ENCODE measurements at regions not wholly inside any gene's neighbourhood (a gene's known extent, or its start where the extent isn't known, plus 50 kb on each side); places are given as distances from the start of the nearest gene placed in this dataset.
"Not testable (repeated sequence)": the region's sequence is repeated elsewhere in the genome, so short reads cannot be mapped to it uniquely, and the experiment has no call there.

GRCh38 chr14:45798659-45799058 is 545.7 kb upstream of the MIS18BP1 start:
- Histone ChIP-seq H3K4me3 (ENCODE audit: low read length) (no peak overlapping the region), H3K27me3 (ENCODE audit: insufficient read depth, low read length) (no peaks in the 10 kb centered on the region), H2AFZ (ENCODE audit: low read depth, low read length) (no peak overlapping the region), H3K4me1 (ENCODE audit: insufficient read depth, low read length) (no peaks in the 10 kb centered on the region), H3K36me3 (ENCODE audit: insufficient read depth, low read length) (no peaks in the 10 kb centered on the region), H3K9me3 (ENCODE audit: low read length) (no peaks in the 10 kb centered on the region)

DNA sequence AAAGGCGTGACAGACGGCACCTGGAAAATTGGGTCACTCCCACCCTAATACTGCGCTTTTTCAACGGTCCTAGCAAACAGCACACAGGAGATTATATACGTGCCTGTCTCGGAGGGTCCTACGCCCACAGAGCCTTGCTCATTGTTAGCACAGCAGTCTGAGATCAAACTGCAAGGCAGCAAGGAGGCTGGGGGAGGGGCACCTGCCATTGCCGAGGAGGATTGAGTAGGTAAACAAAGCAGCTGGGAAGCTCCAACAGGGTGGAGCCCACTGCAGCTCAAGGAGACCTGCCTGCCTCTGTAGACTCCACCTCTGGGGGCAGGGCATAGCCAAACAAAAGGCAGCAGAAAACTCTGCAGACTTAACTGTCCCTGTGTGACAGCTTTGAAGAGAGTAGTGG is 543.0 kb upstream of the MIS18BP1 start:
- not testable (repeated sequence) for H3K4me3 ChIP-seq (ENCODE audit: low read length); H3K27me3 ChIP-seq (ENCODE audit: insufficient read depth, low read length); H3K36me3 ChIP-seq (ENCODE audit: insufficient read depth, low read length); H3K9me3 ChIP-seq (ENCODE audit: low read length); H2AFZ ChIP-seq (ENCODE audit: low read depth, low read length); H3K4me1 ChIP-seq (ENCODE audit: insufficient read depth, low read length)

- no peaks in the 10 kb centered on the region for H3K9me3 ChIP-seq (ENCODE audit: low read length)
Measured at GRCh38 chr14:45793081-45793480, 540.1 kb upstream of the MIS18BP1 start.

GRCh38 chr14:45790293-45790692 is 537.3 kb upstream of the MIS18BP1 start:
- Histone ChIP-seq H3K4me3 (ENCODE audit: low read length) (no peak overlapping the region), H3K36me3 (ENCODE audit: insufficient read depth, low read length) (no peaks in the 10 kb centered on the region), H3K4me1 (ENCODE audit: insufficient read depth, low read length) (no peaks in the 10 kb centered on the region), H3K9me3 (ENCODE audit: low read length) (peaks cover 4% of the 10 kb centered on the region), H3K27me3 (ENCODE audit: insufficient read depth, low read length) (no peaks in the 10 kb centered on the region), H2AFZ (ENCODE audit: low read depth, low read length) (no peak overlapping the region)

More at GRCh38 chr14:45793081-45793480, 540.1 kb upstream of the MIS18BP1 start:
- H3K4me1 ChIP-seq (ENCODE audit: insufficient read depth, low read length) = no peaks in the 10 kb centered on the region
- no peak overlapping the region for H2AFZ ChIP-seq (ENCODE audit: low read depth, low read length)
- H3K27me3 ChIP-seq (ENCODE audit: insufficient read depth, low read length) = no peaks in the 10 kb centered on the region
- no peaks in the 10 kb centered on the region for H3K36me3 ChIP-seq (ENCODE audit: insufficient read depth, low read length)
- no peak overlapping the region for H3K4me3 ChIP-seq (ENCODE audit: low read length)

GRCh38 chr14:45787167-45787566 is 534.2 kb upstream of the MIS18BP1 start:
- Histone ChIP-seq H3K4me3 (ENCODE audit: low read length) (no peak overlapping the region), H3K9me3 (ENCODE audit: low read length) (peaks cover 4% of the 10 kb centered on the region), H3K4me1 (ENCODE audit: insufficient read depth, low read length) (no peaks in the 10 kb centered on the region), H2AFZ (ENCODE audit: low read depth, low read length) (no peak overlapping the region), H3K36me3 (ENCODE audit: insufficient read depth, low read length) (no peaks in the 10 kb centered on the region), H3K27me3 (ENCODE audit: insufficient read depth, low read length) (no peaks in the 10 kb centered on the region)

GRCh38 chr14:45786266-45786665 is 533.3 kb upstream of the MIS18BP1 start:
- Histone ChIP-seq H3K4me1 (ENCODE audit: insufficient read depth, low read length) (no peaks in the 10 kb centered on the region), H3K9me3 (ENCODE audit: low read length) (peaks cover 4% of the 10 kb centered on the region)

GRCh38 chr14:45785240-45785639 is 532.2 kb upstream of the MIS18BP1 start:
- no peaks in the 10 kb centered on the region for H3K4me1 ChIP-seq (ENCODE audit: insufficient read depth, low read length)
- H3K9me3 ChIP-seq (ENCODE audit: low read length) = peaks cover 4% of the 10 kb centered on the region
- H3K36me3 ChIP-seq (ENCODE audit: insufficient read depth, low read length) = no peaks in the 10 kb centered on the region
- H2AFZ ChIP-seq (ENCODE audit: low read depth, low read length) = no peak overlapping the region
- no peak overlapping the region for H3K4me3 ChIP-seq (ENCODE audit: low read length)
- H3K27me3 ChIP-seq (ENCODE audit: insufficient read depth, low read length) = no peaks in the 10 kb centered on the region

More at GRCh38 chr14:45786266-45786665, 533.3 kb upstream of the MIS18BP1 start:
- Histone ChIP-seq H3K36me3 (ENCODE audit: insufficient read depth, low read length) (no peaks in the 10 kb centered on the region), H2AFZ (ENCODE audit: low read depth, low read length) (no peak overlapping the region), H3K4me3 (ENCODE audit: low read length) (no peak overlapping the region), H3K27me3 (ENCODE audit: insufficient read depth, low read length) (no peaks in the 10 kb centered on the region)

GRCh38 chr14:45766247-45766646 is 513.2 kb upstream of the MIS18BP1 start:
- Histone ChIP-seq H3K9me3 (ENCODE audit: low read length) (no peaks in the 10 kb centered on the region), H3K4me3 (ENCODE audit: low read length) (no peak overlapping the region), H2AFZ (ENCODE audit: low read depth, low read length) (no peak overlapping the region), H3K36me3 (ENCODE audit: insufficient read depth, low read length) (no peaks in the 10 kb centered on the region), H3K27me3 (ENCODE audit: insufficient read depth, low read length) (no peaks in the 10 kb centered on the region), H3K4me1 (ENCODE audit: insufficient read depth, low read length) (no peaks in the 10 kb centered on the region)

GRCh38 chr14:45757655-45758054 is 504.7 kb upstream of the MIS18BP1 start:
- no peaks in the 10 kb centered on the region for H3K9me3 ChIP-seq (ENCODE audit: low read length)
- H3K36me3 ChIP-seq (ENCODE audit: insufficient read depth, low read length) = no peaks in the 10 kb centered on the region
- no peaks in the 10 kb centered on the region for H3K27me3 ChIP-seq (ENCODE audit: insufficient read depth, low read length)
- no peak overlapping the region for H2AFZ ChIP-seq (ENCODE audit: low read depth, low read length)
- no peaks in the 10 kb centered on the region for H3K4me1 ChIP-seq (ENCODE audit: insufficient read depth, low read length)
- no peak overlapping the region for H3K4me3 ChIP-seq (ENCODE audit: low read length)

GRCh38 chr14:45756412-45756811 is 503.4 kb upstream of the MIS18BP1 start:
- H3K9me3 ChIP-seq (ENCODE audit: low read length); H3K4me1 ChIP-seq (ENCODE audit: insufficient read depth, low read length); H3K4me3 ChIP-seq (ENCODE audit: low read length); H3K36me3 ChIP-seq (ENCODE audit: insufficient read depth, low read length); H3K27me3 ChIP-seq (ENCODE audit: insufficient read depth, low read length); H2AFZ ChIP-seq (ENCODE audit: low read depth, low read length): not testable (repeated sequence)

GRCh38 chr14:45743884-45744283 is 490.9 kb upstream of the MIS18BP1 start:
- Histone ChIP-seq H3K36me3 (ENCODE audit: insufficient read depth, low read length) (no peaks in the 10 kb centered on the region), H2AFZ (ENCODE audit: low read depth, low read length) (no peak overlapping the region), H3K4me1 (ENCODE audit: insufficient read depth, low read length) (no peaks in the 10 kb centered on the region), H3K27me3 (ENCODE audit: insufficient read depth, low read length) (no peaks in the 10 kb centered on the region), H3K9me3 (ENCODE audit: low read length) (no peaks in the 10 kb centered on the region), H3K4me3 (ENCODE audit: low read length) (no peak overlapping the region)

DNA sequence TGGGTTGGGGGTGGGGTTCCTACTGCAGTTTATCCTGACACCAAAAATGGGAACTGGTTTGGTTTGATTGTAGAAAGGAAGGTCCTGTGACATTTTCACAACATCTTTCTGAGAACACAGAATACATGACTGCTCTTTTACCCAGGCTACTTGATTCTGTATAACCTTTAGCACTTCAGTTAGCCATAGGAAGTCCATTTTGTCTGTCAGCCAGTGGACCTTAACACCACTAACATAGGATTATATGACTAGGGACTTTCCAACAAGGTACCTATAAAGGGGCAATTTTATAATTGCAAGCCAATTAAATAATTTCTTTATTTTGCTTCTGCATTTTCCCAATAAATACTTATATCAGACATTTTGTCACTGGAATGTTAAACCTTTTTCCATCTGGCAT is 489.2 kb upstream of the MIS18BP1 start:
- H3K36me3 ChIP-seq (ENCODE audit: insufficient read depth, low read length) = no peaks in the 10 kb centered on the region
- H3K4me1 ChIP-seq (ENCODE audit: insufficient read depth, low read length) = no peaks in the 10 kb centered on the region
- H3K9me3 ChIP-seq (ENCODE audit: low read length) = no peaks in the 10 kb centered on the region
- no peak overlapping the region for H3K4me3 ChIP-seq (ENCODE audit: low read length)
- no peak overlapping the region for H2AFZ ChIP-seq (ENCODE audit: low read depth, low read length)
- no peaks in the 10 kb centered on the region for H3K27me3 ChIP-seq (ENCODE audit: insufficient read depth, low read length)

- no peaks in the 10 kb centered on the region for H3K27me3 ChIP-seq (ENCODE audit: insufficient read depth, low read length)
- H3K9me3 ChIP-seq (ENCODE audit: low read length) = no peaks in the 10 kb centered on the region
- H3K4me3 ChIP-seq (ENCODE audit: low read length) = no peak overlapping the region
- no peaks in the 10 kb centered on the region for H3K4me1 ChIP-seq (ENCODE audit: insufficient read depth, low read length)
- H3K36me3 ChIP-seq (ENCODE audit: insufficient read depth, low read length) = no peaks in the 10 kb centered on the region
- no peak overlapping the region for H2AFZ ChIP-seq (ENCODE audit: low read depth, low read length)
Measured at GRCh38 chr14:45728434-45729225, 475.6 kb upstream of the MIS18BP1 start.

DNA sequence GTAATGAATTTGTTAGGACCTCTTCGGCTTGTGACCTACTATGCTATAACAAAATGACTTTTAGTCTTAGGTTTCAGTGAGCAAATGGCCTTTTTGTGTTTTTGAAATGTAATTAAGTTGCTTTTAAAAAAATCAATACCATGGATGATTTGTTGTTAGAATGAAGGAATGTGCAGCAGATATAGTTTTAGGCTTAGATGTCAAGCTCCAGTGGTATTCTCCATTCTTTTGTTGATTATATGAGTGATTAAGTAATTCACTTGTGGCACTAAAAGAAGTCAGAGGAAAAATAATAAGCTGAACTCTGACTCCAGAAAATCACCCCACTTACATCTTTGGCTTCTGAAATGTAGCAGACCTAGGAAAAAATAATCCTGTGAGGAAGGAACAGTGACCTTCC is 474.1 kb upstream of the MIS18BP1 start:
- Histone ChIP-seq H3K27me3 (ENCODE audit: insufficient read depth, low read length) (no peaks in the 10 kb centered on the region), H3K4me3 (ENCODE audit: low read length) (no peak overlapping the region), H2AFZ (ENCODE audit: low read depth, low read length) (no peak overlapping the region), H3K4me1 (ENCODE audit: insufficient read depth, low read length) (no peaks in the 10 kb centered on the region), H3K36me3 (ENCODE audit: insufficient read depth, low read length) (no peaks in the 10 kb centered on the region), H3K9me3 (ENCODE audit: low read length) (no peaks in the 10 kb centered on the region)
